ENCODE measurements at regions not wholly inside any gene's neighbourhood (a gene's known extent, or its start where the extent isn't known, plus 50 kb on each side); places are given as distances from the start of the nearest gene placed in this dataset.

GRCh38 chr4:174120446-174121295 lies 162.8 kb downstream of the FBXO8 start:
- DNase-seq (ENCODE audit: low spot score), result peak; percentile 11

- no peak for DNase-seq (ENCODE audit: low spot score)
These were observed 163.6 kb downstream of the FBXO8 start for GRCh38 chr4:174119830-174120229.

- no peak for DNase-seq (ENCODE audit: low spot score)
These were observed 164.4 kb downstream of the FBXO8 start for GRCh38 chr4:174119051-174119450.

GRCh38 chr4:174118171-174118570 lies 165.3 kb downstream of the FBXO8 start:
- DNase-seq (ENCODE audit: low spot score), result no peak

GRCh38 chr4:174117445-174117844 lies 166.0 kb downstream of the FBXO8 start:
- DNase-seq (ENCODE audit: low spot score), result no peak

- no peak for DNase-seq (ENCODE audit: low spot score)
These were observed 167.4 kb downstream of the FBXO8 start for GRCh38 chr4:174116021-174116420.

- no peak for DNase-seq (ENCODE audit: low spot score)
These were observed 172.0 kb downstream of the FBXO8 start for GRCh38 chr4:174111422-174111821.

GRCh38 chr4:174110180-174110579 lies 173.3 kb downstream of the FBXO8 start:
- no peak for DNase-seq (ENCODE audit: low spot score)

GRCh38 chr4:174107746-174108354 lies 175.6 kb downstream of the FBXO8 start:
- DNase-seq (ENCODE audit: low spot score), result no peak

- DNase-seq (ENCODE audit: low spot score), result no peak
These were observed 178.3 kb downstream of the FBXO8 start for GRCh38 chr4:174105202-174105601.

GRCh38 chr4:174100910-174101309 lies 182.6 kb downstream of the FBXO8 start:
- no peak for DNase-seq (ENCODE audit: low spot score)

- no peak for DNase-seq (ENCODE audit: low spot score)
These were observed 183.8 kb downstream of the FBXO8 start for GRCh38 chr4:174099712-174100111.

GRCh38 chr4:174096999-174097398 lies 186.5 kb downstream of the FBXO8 start:
- no peak for DNase-seq (ENCODE audit: low spot score)

- DNase-seq (ENCODE audit: low spot score), result no peak
These were observed 187.0 kb downstream of the FBXO8 start for GRCh38 chr4:174096456-174096855.

- no peak for DNase-seq (ENCODE audit: low spot score)
These were observed 192.3 kb downstream of the FBXO8 start for GRCh38 chr4:174091130-174091529.

- DNase-seq (ENCODE audit: low spot score), result no peak
These were observed 193.8 kb downstream of the FBXO8 start for GRCh38 chr4:174089711-174090110.

GRCh38 chr4:174088795-174089194 lies 194.7 kb downstream of the FBXO8 start:
- no peak for DNase-seq (ENCODE audit: low spot score)

GRCh38 chr4:174086829-174087799 lies 196.4 kb downstream of the FBXO8 start:
- DNase-seq (ENCODE audit: low spot score), result no peak

- DNase-seq (ENCODE audit: low spot score), result no peak
These were observed 198.5 kb downstream of the FBXO8 start for GRCh38 chr4:174084981-174085380.

GRCh38 chr4:174084542-174084941 lies 198.9 kb downstream of the FBXO8 start:
- DNase-seq (ENCODE audit: low spot score), result no peak

- DNase-seq (ENCODE audit: low spot score), result no peak
These were observed 203.1 kb downstream of the FBXO8 start for GRCh38 chr4:174080361-174080760.

- no peak for DNase-seq (ENCODE audit: low spot score)
These were observed 211.9 kb downstream of the FBXO8 start for GRCh38 chr4:174071595-174071994.
